GM18502 (cell line): ENCODE measurements at regions not wholly inside any gene's neighbourhood (a gene's known extent, or its start where the extent isn't known, plus 50 kb on each side); places are given as distances from the start of the nearest gene placed in this dataset.
"Not testable (repeated sequence)": the region's sequence is repeated elsewhere in the genome, so short reads cannot be mapped to it uniquely, and the experiment has no call there.

Experiments
- ATAC-seq: cut with Tn5 transposase; IDR thresholded peaks from one replicate; pipeline ENCODE4 v1.9.1; 2021; ENCODE audit warnings: mild to moderate bottlenecking; ENCODE audit not compliant: unreplicated experiment, poor library complexity

DNA sequence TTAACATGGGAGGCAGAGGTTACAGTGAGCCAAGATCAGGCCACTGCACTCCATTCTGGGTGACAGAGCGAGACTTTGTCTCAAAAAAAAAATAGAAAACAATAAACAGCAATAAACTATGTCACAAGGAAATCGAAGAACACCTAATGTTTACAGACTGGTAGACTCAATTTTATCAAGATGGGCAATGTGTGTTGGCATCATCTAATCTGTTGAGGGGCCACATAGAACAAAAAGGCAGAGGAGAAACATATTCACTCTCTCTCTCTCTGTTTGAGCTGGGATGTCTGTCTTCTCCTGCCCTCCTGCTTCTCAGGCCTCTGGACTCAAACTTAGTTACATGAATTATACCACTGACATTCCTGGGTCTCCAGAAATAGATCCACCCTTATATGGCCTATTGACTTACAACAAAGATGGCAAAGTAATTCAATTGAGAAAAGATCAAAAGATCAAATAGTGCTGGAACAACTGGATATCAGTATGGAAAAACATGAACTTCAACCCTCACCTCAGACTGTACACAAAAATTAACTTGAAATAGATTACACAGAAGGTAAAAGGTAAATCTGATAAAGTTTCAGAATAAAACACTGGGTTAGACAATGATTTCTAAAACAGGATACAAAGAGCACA lies 703.8 kb upstream of the CRIM1 start:
- no peak for ATAC-seq

DNA sequence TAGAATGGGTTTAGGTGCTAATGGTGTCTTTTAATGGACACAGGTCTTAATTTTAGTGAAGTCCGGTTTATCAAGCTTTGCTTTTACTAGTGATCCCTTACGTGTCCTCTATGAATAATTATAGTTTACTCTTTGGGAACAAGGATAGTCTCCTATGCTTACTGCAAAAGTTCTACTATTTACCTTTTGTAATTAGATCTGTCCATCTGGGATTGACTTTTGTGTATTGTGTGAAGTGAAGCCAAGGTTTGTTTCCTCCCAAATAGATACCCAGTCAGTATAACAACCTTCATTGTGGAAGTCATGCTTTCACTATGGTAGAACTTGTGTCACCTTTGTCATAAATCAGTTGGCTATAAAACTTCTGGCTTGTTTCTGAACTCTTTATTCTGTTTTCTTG lies 740.9 kb upstream of the CRIM1 start:
- no peak for ATAC-seq

DNA sequence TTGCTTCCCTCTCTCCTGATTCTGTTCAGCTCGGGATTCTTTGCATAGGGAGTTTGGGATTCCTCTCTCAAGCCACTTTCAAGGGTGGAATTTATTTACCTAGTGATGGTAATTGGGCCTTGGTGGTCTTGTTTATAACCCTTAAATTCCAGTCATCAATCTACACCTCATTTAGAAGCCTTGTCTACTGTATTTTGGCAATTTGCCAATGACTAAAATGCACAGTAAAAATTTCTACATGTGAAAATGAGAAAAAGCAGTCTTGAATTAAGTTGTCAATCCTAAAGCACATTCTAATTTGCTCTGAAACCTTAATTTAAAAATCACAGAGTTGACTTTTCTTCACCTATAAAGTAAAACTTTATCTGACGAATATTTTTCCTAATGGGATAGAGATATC lies 749.2 kb upstream of the CRIM1 start:
- ATAC-seq: no peak

GRCh38 chr2:35598310-35598709 lies 757.3 kb upstream of the CRIM1 start:
- ATAC-seq: no peak

- no peak for ATAC-seq
These were observed 763.7 kb upstream of the CRIM1 start for GRCh38 chr2:35591886-35592285.

GRCh38 chr2:35585972-35586371 lies 769.6 kb upstream of the CRIM1 start:
- no peak for ATAC-seq

DNA sequence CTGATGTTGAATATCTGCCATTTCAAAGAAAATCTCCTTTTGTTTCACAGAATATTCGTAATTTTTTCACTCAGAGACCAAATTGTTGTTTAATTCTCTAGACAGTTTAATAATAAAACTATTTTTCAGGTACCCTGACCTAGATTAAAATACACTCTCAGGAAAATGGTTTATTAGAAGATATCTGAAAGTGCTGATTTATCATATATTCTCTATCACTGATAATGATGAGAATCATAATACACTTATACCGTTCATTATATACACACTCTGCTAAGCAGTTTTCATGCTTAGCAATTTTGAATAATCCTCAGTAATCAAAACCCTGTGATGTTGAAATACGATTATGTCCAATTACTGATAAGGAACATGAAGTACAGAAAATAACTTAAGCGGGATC lies 772.9 kb upstream of the CRIM1 start:
- ATAC-seq: no peak

- no peak for ATAC-seq
These were observed 774.6 kb upstream of the CRIM1 start for GRCh38 chr2:35580956-35581355.

- not testable (repeated sequence) for ATAC-seq
These were observed 787.0 kb upstream of the CRIM1 start for GRCh38 chr2:35568574-35568973.

DNA sequence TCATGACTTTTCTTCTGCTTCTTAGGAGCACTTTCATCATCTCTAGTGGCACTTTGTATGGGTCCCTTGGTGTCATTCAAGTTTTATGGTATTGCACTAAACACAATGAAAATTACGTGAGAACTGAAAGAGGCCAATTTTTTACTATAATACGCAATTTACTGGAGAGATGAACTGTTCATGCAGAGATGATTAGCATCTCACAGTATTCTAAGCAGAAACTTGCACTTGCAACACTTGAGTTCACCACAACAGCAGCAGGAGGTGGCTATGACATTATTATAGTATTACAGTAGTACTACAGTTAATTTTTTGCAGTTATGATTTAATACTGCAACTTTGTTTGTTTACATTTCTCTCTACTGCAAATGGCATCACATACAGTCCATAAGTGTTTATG lies 793.1 kb upstream of the CRIM1 start:
- no peak for ATAC-seq

DNA sequence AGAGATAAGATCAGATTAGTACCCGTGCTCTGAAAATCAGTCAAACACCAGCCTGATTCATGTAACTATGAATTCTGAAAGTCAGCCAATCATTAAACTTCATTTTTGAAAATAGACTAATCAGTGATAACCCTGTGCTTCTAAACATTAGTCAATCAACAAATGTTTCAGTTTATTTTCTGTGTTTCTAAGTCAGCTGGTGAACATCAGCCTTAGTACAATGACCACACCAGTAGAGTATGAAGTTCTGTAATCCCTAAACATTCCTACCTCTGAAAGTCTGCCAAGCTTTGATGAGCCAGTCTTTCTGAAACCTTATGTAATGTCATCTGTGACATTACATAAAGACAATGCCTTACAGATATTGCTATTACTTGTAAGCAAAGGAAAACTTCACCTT lies 807.4 kb upstream of the CRIM1 start:
- ATAC-seq: no peak

DNA sequence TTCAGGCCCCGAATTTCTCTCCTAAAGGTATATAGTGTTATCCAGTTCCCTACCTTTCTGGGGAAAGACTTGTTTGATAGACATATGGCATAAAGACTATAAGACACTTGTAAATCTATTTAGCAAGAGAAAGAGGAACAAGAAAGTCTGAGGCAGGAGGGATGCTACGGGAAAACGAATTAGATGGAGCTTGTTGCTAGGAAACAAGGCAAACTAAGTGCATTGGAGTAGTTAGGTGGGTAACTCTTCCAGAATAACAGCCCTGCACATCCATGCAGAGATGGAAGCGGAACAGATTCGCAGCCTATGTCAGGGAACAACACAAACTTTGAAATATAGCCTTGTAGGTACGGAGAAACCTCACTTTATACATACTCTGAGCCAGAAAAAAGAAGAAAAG lies 810.3 kb upstream of the CRIM1 start:
- no peak for ATAC-seq

- no peak for ATAC-seq
These were observed 816.8 kb upstream of the CRIM1 start for GRCh38 chr2:35538796-35539195.

DNA sequence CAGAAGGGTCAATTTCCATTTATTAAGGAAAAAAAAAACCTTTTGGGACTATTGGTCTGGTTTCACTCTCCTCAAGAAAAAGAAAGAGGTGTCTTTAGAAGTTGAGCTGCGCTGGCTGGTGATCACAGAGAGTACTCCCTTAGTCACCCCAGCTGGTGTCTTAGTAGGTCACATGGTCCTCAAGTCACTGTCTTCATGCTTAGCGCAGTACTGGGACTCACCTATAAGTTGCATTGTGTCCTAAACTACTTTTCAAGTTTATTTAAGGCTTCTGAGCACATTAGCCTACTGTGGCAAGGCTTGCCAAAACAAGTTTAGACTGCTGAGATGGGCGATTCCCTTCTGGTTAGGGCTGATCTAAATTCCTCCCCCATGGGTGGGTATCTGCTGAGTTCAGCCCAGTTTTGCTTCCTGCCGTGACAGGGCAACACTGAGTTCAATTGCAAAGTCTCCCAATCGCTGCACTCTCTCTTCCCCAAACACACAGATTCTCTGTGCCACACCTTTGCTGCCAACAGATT lies 824.9 kb upstream of the CRIM1 start:
- no peak for ATAC-seq

DNA sequence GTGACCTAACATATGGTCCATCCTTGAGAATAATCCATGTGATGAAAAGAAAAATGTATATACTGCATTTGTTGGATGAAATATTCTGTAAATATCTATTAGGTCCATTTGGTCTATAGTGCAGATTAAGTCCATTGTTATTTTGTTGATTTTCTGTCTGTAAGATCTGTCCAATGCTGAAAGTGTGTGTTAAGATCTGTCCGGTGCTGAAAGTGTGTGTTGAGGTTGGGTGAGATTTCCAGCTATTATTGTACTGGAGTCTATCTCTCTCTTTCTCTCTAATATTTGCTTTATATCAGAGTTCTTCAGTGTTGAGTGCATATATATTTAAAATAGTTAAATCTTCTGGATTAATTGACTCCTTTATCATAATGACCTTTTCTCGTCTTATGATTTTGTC lies 828.8 kb upstream of the CRIM1 start:
- ATAC-seq: no peak

- ATAC-seq: no peak
These were observed 833.1 kb upstream of the CRIM1 start for GRCh38 chr2:35522450-35522849.

DNA sequence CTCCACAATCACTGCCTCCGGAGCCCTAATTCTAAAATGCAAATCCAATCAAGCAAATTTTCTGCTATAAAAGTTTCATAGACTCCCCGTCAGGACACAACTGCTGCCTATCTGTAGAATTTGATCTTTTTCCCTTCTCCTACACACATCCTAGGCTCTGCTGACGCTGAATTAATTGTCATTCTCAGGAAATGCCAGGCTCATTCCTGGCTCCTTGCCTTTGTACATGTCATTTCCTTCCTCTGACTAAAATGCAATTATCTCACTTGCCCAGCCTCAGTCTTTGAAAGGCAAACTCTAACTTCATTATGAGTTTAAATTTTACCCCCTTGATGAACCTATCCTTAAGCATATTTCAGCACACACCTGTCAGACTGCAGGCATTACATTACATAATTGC lies 844.9 kb upstream of the CRIM1 start:
- ATAC-seq: no peak

DNA sequence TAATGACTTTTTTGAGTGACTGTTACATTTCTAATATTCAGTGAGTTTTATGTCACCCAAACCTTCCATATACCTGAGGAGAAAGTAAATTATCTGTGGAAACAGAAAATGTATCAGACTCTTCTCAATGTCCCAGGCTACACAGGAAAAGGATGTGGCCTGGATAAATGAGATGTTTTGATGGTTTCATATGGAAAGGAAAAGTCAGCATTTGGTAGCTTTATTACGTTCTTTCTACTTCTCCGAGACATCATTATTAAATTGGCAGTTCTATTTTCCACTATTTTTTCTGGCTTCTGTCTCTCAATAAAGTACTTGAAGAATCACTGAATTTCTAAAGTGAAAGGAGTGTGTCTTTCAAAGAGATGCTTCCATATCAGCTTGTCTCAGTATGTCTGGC lies 847.0 kb upstream of the CRIM1 start:
- no peak for ATAC-seq

GRCh38 chr2:35504419-35504818 lies 851.2 kb upstream of the CRIM1 start:
- ATAC-seq: no peak

DNA sequence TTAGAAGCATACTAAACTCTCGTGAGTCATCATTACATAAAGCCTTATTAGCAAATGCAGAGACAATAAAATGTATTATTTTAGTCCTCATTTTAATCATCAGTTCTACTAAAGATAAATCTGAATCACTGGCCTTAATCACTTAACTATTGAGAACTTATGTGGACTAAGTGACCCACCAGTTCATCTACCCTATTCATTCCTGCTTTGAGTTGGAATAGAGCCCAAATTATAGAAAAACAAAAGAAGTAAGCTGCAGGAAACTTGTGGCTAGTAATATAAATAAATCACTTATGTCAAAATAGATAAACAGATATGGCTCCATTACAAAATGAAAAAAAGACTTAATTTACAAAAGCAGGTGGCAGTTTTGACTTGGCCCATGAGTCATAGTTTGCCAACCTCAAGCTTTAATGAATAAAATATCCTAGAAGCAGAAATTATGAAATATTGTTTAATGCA lies 851.8 kb upstream of the CRIM1 start:
- no peak for ATAC-seq

DNA sequence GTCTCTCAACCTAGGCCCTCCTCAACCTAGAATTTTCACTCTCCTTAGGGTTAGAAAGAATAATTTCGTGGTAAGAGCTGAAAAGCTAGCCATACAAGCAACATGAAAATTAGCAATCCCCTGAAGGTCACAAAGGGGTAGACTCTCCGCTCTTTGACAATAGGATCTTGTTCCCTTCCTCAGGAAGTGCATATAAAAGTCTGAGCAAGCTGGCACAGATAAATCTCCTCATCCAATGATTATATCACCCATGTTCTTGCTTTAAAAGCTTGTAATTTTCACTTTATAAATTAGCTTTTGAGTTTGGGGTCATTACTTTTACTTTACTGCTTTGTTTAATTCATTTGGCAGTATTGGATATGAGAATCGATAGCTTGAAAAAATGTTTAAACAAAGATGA lies 852.3 kb upstream of the CRIM1 start:
- no peak for ATAC-seq

DNA sequence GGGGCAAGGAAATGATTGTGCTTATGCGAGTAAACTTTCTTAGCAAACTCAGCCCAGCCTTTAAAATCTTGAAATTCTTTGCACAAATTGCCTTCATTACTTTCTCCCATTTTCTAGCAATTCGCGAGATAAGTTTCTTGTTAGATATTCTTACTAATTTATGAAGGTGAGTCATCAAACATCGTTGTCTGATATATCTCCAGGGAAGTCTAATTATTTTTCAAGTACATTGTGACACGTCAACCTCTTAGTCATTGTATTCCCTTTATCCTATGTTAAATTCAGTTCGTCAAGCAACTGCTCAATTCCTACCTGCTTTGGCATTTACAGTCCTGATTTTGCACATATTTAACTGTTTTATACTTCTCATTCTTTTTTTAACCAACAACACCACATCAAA lies 854.5 kb upstream of the CRIM1 start:
- ATAC-seq: no peak

- ATAC-seq: no peak
These were observed 859.6 kb upstream of the CRIM1 start for GRCh38 chr2:35496022-35496421.
